CD8-positive, alpha-beta memory T cell (primary cell): ENCODE measurements at regions not wholly inside any gene's neighbourhood (a gene's known extent, or its start where the extent isn't known, plus 50 kb on each side); places are given as distances from the start of the nearest gene placed in this dataset.

Experiments
- CTCF ChIA-PET: fragments of 350-600 bp; sonication (Branson Sonifier 250); formaldehyde crosslinking; loops from one replicate; lab custom pipeline; 2021; ENCODE audit warnings: antibody characterized with exemption; lab: Charles Lee
- POLR2A ChIA-PET: fragments of 350-600 bp; sonication (Branson Sonifier 250); formaldehyde crosslinking; loops from one replicate; lab custom pipeline; 2021; ENCODE audit warnings: antibody characterized with exemption; lab: Charles Lee
- DNase-seq, 5 donors: peaks; one replicate each; pipeline versions ENCODE4 v3.0.0 to v3.0.0-alpha.2; 2020 to 2022; ENCODE audit warnings: mixed read lengths in 1 of 5
- H3K27ac ChIP-seq: one replicate; pipeline ENCODE4 v1.7.0; 2013; ENCODE audit warnings: low read depth, mild to moderate bottlenecking, low read length, moderate library complexity
- H3K27me3 ChIP-seq: 2 replicates; pipeline ENCODE4 v1.7.0; 2013; ENCODE audit warnings: low read length, mild to moderate bottlenecking; ENCODE audit not compliant: insufficient read depth, poor library complexity, severe bottlenecking
- H3K36me3 ChIP-seq: 2 replicates; pipeline ENCODE4 v1.7.0; 2013; ENCODE audit warnings: mild to moderate bottlenecking, low read length, moderate library complexity; ENCODE audit not compliant: insufficient read depth
- H3K4me1 ChIP-seq: 2 replicates; pipeline ENCODE4 v1.7.0; 2013; ENCODE audit warnings: mild to moderate bottlenecking, low read length, moderate library complexity; ENCODE audit not compliant: insufficient read depth
- H3K4me3 ChIP-seq: 2 replicates; pipeline ENCODE4 v1.7.0; 2013; ENCODE audit warnings: mild to moderate bottlenecking, low read length
- H3K9me3 ChIP-seq: 2 replicates; pipeline ENCODE4 v1.7.0; 2013; ENCODE audit warnings: mild to moderate bottlenecking, low read length
- H3K27ac Mint-ChIP-seq, 8 donors: one replicate each; pipeline ENCODE4 v1.8.0; 2020 to 2021; ENCODE audit warnings: mixed read lengths in 8 of 8, mild to moderate bottlenecking in 6 of 8, inconsistent platforms in 3 of 8, moderate library complexity in 3 of 8
- H3K27me3 Mint-ChIP-seq, 2 donors: one replicate each; pipeline ENCODE4 v1.8.0; 2020 to 2021; ENCODE audit warnings: mixed read lengths in 2 of 2, mild to moderate bottlenecking in 1 of 2, moderate library complexity in 1 of 2
- H3K36me3 Mint-ChIP-seq, 3 donors: one replicate each; pipeline ENCODE4 v1.8.0; 2020 to 2021; ENCODE audit warnings: mixed read lengths in 3 of 3, inconsistent platforms in 1 of 3, mild to moderate bottlenecking in 1 of 3
- H3K4me1 Mint-ChIP-seq, 3 donors: one replicate each; pipeline ENCODE4 v1.8.0; 2020 to 2021; ENCODE audit warnings: mixed read lengths in 3 of 3, inconsistent platforms in 1 of 3, mild to moderate bottlenecking in 1 of 3
- H3K4me3 Mint-ChIP-seq, 7 donors: one replicate each; pipeline ENCODE4 v1.8.0; 2020 to 2021; ENCODE audit warnings: mixed read lengths in 7 of 7, mild to moderate bottlenecking in 6 of 7, moderate library complexity in 4 of 7, inconsistent platforms in 2 of 7
- H3K9me3 Mint-ChIP-seq, 5 donors: one replicate each; pipeline ENCODE4 v1.8.0; 2020 to 2022; ENCODE audit warnings: mixed read lengths in 5 of 5, mild to moderate bottlenecking in 3 of 5, moderate library complexity in 2 of 5, inconsistent platforms in 1 of 5

GRCh38 chr20:11849976-11850670, 67.6 kb upstream of the BTBD3 start:
- ChIA-PET CTCF (no interaction called here), POLR2A (no interaction called here)
- H3K27me3 ChIP-seq, result no peaks in the 10 kb centered on the region
- no peak overlapping the region for H3K4me3 Mint-ChIP-seq
- H3K4me1 ChIP-seq, result no peaks in the 10 kb centered on the region
- H3K4me3 ChIP-seq, result no peak overlapping the region
- no peak for DNase-seq
- no peak overlapping the region for H3K27ac ChIP-seq
- no peaks in the 10 kb centered on the region for H3K36me3 Mint-ChIP-seq
- no peaks in the 10 kb centered on the region for H3K9me3 ChIP-seq
- H3K27ac Mint-ChIP-seq, result no peak overlapping the region
- peaks cover 0 to 1% of the 10 kb centered on the region in 2 donors for H3K27me3 Mint-ChIP-seq
- H3K4me1 Mint-ChIP-seq, result no peaks in the 10 kb centered on the region
- no peaks in the 10 kb centered on the region for H3K36me3 ChIP-seq
- peaks cover 4 to 24% (median 18%) of the 10 kb centered on the region in 5 donors for H3K9me3 Mint-ChIP-seq

GRCh38 chr20:11850901-11851300, 66.8 kb upstream of the BTBD3 start:
- Histone ChIP-seq H3K36me3 (no peaks in the 10 kb centered on the region), H3K9me3 (no peaks in the 10 kb centered on the region), H3K4me1 (no peaks in the 10 kb centered on the region), H3K4me3 (no peak overlapping the region), H3K27ac (no peak overlapping the region), H3K27me3 (no peaks in the 10 kb centered on the region)
- Mint-ChIP-seq H3K36me3 (no peaks in the 10 kb centered on the region), H3K4me3 (no peak overlapping the region), H3K27ac (no peak overlapping the region), H3K27me3 (peaks cover 0 to 1% of the 10 kb centered on the region in 2 donors), H3K4me1 (no peaks in the 10 kb centered on the region), H3K9me3 (peaks cover 4 to 30% (median 22%) of the 10 kb centered on the region in 5 donors)
- DNase-seq, result no peak
- POLR2A ChIA-PET, result no interaction called here
- CTCF ChIA-PET, result no interaction called here

- Mint-ChIP-seq H3K9me3 (peaks cover 4 to 31% (median 20%) of the 10 kb centered on the region in 5 donors), H3K36me3 (no peaks in the 10 kb centered on the region), H3K27me3 (peaks cover 0 to 1% of the 10 kb centered on the region in 2 donors), H3K27ac (no peak overlapping the region), H3K4me3 (no peak overlapping the region), H3K4me1 (no peaks in the 10 kb centered on the region)
- Histone ChIP-seq H3K4me3 (no peak overlapping the region), H3K9me3 (no peaks in the 10 kb centered on the region), H3K36me3 (no peaks in the 10 kb centered on the region), H3K27me3 (no peaks in the 10 kb centered on the region), H3K4me1 (no peaks in the 10 kb centered on the region), H3K27ac (no peak overlapping the region)
- CTCF ChIA-PET, result no interaction called here
- POLR2A ChIA-PET, result no interaction called here
- DNase-seq, result no peak
Measured at GRCh38 chr20:11851646-11852045, 66.0 kb upstream of the BTBD3 start.

GRCh38 chr20:11852189-11852588, 65.5 kb upstream of the BTBD3 start:
- ChIA-PET CTCF (no interaction called here), POLR2A (no interaction called here)
- Mint-ChIP-seq H3K9me3 (peaks cover 4 to 31% (median 17%) of the 10 kb centered on the region in 5 donors), H3K4me3 (no peak overlapping the region), H3K36me3 (no peaks in the 10 kb centered on the region), H3K27ac (no peak overlapping the region), H3K27me3 (peaks cover 0 to 1% of the 10 kb centered on the region in 2 donors), H3K4me1 (no peaks in the 10 kb centered on the region)
- H3K27me3 ChIP-seq, result no peaks in the 10 kb centered on the region
- no peak overlapping the region for H3K27ac ChIP-seq
- H3K36me3 ChIP-seq, result no peaks in the 10 kb centered on the region
- H3K9me3 ChIP-seq, result no peaks in the 10 kb centered on the region
- no peak overlapping the region for H3K4me3 ChIP-seq
- no peaks in the 10 kb centered on the region for H3K4me1 ChIP-seq
- no peak for DNase-seq

- POLR2A ChIA-PET, result no interaction called here
- DNase-seq, result no peak
- no peak overlapping the region for H3K27ac Mint-ChIP-seq
Measured at GRCh38 chr20:11852811-11853210, 64.9 kb upstream of the BTBD3 start.

GRCh38 chr20:11853359-11853758, 64.3 kb upstream of the BTBD3 start:
- Histone ChIP-seq H3K4me1 (no peaks in the 10 kb centered on the region), H3K27ac (no peak overlapping the region), H3K9me3 (no peaks in the 10 kb centered on the region), H3K36me3 (no peaks in the 10 kb centered on the region), H3K27me3 (no peaks in the 10 kb centered on the region), H3K4me3 (no peak overlapping the region)
- no peak for DNase-seq
- POLR2A ChIA-PET, result no interaction called here
- Mint-ChIP-seq H3K27ac (no peak overlapping the region), H3K4me1 (no peaks in the 10 kb centered on the region), H3K27me3 (peaks cover 0 to 1% of the 10 kb centered on the region in 2 donors), H3K4me3 (no peak overlapping the region), H3K9me3 (peaks cover 4 to 31% (median 17%) of the 10 kb centered on the region in 5 donors), H3K36me3 (no peaks in the 10 kb centered on the region)
- CTCF ChIA-PET, result no interaction called here

More at GRCh38 chr20:11852811-11853210, 64.9 kb upstream of the BTBD3 start:
- peaks cover 0 to 1% of the 10 kb centered on the region in 2 donors for H3K27me3 Mint-ChIP-seq
- H3K4me1 ChIP-seq, result no peaks in the 10 kb centered on the region
- no peaks in the 10 kb centered on the region for H3K36me3 Mint-ChIP-seq
- peaks cover 4 to 31% (median 17%) of the 10 kb centered on the region in 5 donors for H3K9me3 Mint-ChIP-seq
- CTCF ChIA-PET, result no interaction called here
- no peaks in the 10 kb centered on the region for H3K4me1 Mint-ChIP-seq
- H3K36me3 ChIP-seq, result no peaks in the 10 kb centered on the region
- no peak overlapping the region for H3K4me3 ChIP-seq
- H3K27ac ChIP-seq, result no peak overlapping the region
- no peaks in the 10 kb centered on the region for H3K9me3 ChIP-seq
- no peaks in the 10 kb centered on the region for H3K27me3 ChIP-seq
- H3K4me3 Mint-ChIP-seq, result no peak overlapping the region

- Histone ChIP-seq H3K4me1 (no peaks in the 10 kb centered on the region), H3K9me3 (no peaks in the 10 kb centered on the region), H3K36me3 (no peaks in the 10 kb centered on the region), H3K27ac (no peak overlapping the region), H3K4me3 (no peak overlapping the region), H3K27me3 (no peaks in the 10 kb centered on the region)
- H3K9me3 Mint-ChIP-seq, result peaks cover 0 to 16% (median 4%) of the 10 kb centered on the region in 5 donors
- H3K27ac Mint-ChIP-seq, result no peak overlapping the region
- H3K27me3 Mint-ChIP-seq, result no peaks in the 10 kb centered on the region
- ChIA-PET POLR2A (no interaction called here), CTCF (no interaction called here)
- no peaks in the 10 kb centered on the region for H3K4me1 Mint-ChIP-seq
- H3K4me3 Mint-ChIP-seq, result no peak overlapping the region
- no peaks in the 10 kb centered on the region for H3K36me3 Mint-ChIP-seq
- DNase-seq, result no peak
Measured at GRCh38 chr20:11861479-11861878, 56.2 kb upstream of the BTBD3 start.

- H3K4me3 Mint-ChIP-seq, result no peak overlapping the region
- no peaks in the 10 kb centered on the region for H3K27me3 Mint-ChIP-seq
- no peak overlapping the region for H3K27ac Mint-ChIP-seq
- H3K4me1 ChIP-seq, result no peaks in the 10 kb centered on the region
- H3K9me3 ChIP-seq, result no peaks in the 10 kb centered on the region
- H3K36me3 ChIP-seq, result no peaks in the 10 kb centered on the region
- no peaks in the 10 kb centered on the region for H3K27me3 ChIP-seq
- H3K9me3 Mint-ChIP-seq, result peaks cover 6 to 20% (median 6%) of the 10 kb centered on the region in 5 donors
- ChIA-PET POLR2A (no interaction called here), CTCF (no interaction called here)
- H3K27ac ChIP-seq, result no peak overlapping the region
- DNase-seq, result no peak
- H3K36me3 Mint-ChIP-seq, result no peaks in the 10 kb centered on the region
- no peak overlapping the region for H3K4me3 ChIP-seq
- no peaks in the 10 kb centered on the region for H3K4me1 Mint-ChIP-seq
Measured at GRCh38 chr20:11867291-11867919, 50.3 kb upstream of the BTBD3 start.
